HepG2 (cell line): ENCODE measurements at regions not wholly inside any gene's neighbourhood (a gene's known extent, or its start where the extent isn't known, plus 50 kb on each side); places are given as distances from the start of the nearest gene placed in this dataset.

Experiments
- E2F5 ChIP-seq: sonication (generic); formaldehyde crosslinking; conservative IDR thresholded peaks from 2 replicates; pipeline ENCODE4 v1.4.0; 2020; ENCODE audit warnings: missing genetic modification reagents
- RFX5 ChIP-seq: IDR thresholded peaks from 2 replicates; pipeline ENCODE4 v1.6.1; 2011; ENCODE audit warnings: low read depth, low read length, improper control_type of control experiment
- TF ChIP-seq, protein P1 (sequence below): sonication (generic); formaldehyde crosslinking; IDR thresholded peaks from 2 replicates; pipeline ENCODE4 v1.4.0; 2020; ENCODE audit warnings: missing genetic modification reagents, borderline replicate concordance

- no peak for TF ChIP-seq RFX5
- TF ChIP-seq E2F5 (CRISPR knock-in tag), result no peak
- TF ChIP-seq, protein P1, sequence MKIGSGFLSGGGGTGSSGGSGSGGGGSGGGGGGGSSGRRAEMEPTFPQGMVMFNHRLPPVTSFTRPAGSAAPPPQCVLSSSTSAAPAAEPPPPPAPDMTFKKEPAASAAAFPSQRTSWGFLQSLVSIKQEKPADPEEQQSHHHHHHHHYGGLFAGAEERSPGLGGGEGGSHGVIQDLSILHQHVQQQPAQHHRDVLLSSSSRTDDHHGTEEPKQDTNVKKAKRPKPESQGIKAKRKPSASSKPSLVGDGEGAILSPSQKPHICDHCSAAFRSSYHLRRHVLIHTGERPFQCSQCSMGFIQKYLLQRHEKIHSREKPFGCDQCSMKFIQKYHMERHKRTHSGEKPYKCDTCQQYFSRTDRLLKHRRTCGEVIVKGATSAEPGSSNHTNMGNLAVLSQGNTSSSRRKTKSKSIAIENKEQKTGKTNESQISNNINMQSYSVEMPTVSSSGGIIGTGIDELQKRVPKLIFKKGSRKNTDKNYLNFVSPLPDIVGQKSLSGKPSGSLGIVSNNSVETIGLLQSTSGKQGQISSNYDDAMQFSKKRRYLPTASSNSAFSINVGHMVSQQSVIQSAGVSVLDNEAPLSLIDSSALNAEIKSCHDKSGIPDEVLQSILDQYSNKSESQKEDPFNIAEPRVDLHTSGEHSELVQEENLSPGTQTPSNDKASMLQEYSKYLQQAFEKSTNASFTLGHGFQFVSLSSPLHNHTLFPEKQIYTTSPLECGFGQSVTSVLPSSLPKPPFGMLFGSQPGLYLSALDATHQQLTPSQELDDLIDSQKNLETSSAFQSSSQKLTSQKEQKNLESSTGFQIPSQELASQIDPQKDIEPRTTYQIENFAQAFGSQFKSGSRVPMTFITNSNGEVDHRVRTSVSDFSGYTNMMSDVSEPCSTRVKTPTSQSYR, result no peak
Measured at GRCh38 chr9:89878687-89879086, 273.9 kb downstream of the GADD45G start.
